SKM-1 treated with dmso at 0.1 percent for 144 hours (cell line): ENCODE measurements at regions not wholly inside any gene's neighbourhood (a gene's known extent, or its start where the extent isn't known, plus 50 kb on each side); places are given as distances from the start of the nearest gene placed in this dataset.

ENCODE experiments used
- DNase-seq: peaks from one replicate; lab custom pipeline; 2025; ENCODE audit not compliant: unreplicated experiment; lab: John Stamatoyannopoulos, UW

DNA sequence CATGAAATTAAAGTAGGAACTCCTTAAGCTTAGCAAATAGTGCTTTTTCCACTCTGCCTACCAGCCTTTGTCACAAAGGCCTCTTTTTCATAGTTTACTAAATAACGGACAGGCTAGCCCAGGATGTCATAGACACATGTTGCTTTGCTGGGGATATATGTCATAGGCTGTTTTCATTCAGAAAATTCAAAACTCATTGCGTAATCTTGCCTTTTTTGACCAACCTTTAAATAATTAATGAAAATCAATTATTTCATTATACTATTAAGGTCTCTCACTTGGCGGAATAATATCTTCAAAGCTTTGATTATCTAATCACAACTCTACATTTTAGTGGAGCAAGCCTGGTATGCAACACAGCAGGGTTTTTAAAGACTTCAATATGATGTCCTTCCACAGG is 1245.7 kb upstream of the LRRTM1 start:
- no peak for DNase-seq

- DNase-seq, result no peak
Measured at GRCh38 chr2:81549646-81550045, 1245.1 kb upstream of the LRRTM1 start.

DNA sequence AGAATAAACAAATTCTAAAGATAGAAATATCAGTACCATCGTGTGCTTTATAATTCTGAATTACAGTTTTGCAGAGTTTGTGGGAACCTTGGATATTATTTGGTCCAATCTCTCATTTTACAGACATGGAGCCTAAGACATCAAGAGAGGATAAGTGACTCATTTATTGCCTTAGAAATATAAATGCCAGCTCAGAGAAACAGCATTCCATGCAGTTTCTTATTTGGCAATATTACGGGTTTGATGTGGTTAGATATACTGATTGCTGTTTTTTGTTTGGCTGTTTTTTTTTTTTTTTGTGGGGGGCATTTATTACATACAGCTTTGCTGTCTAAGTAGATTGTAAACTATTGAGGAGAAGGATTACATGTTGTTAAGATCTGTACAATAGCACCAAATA is 1241.1 kb upstream of the LRRTM1 start:
- DNase-seq, result no peak

- no peak for DNase-seq
Measured at GRCh38 chr2:81542119-81542518, 1237.6 kb upstream of the LRRTM1 start.

- no peak for DNase-seq
Measured at GRCh38 chr2:81529944-81530343, 1225.4 kb upstream of the LRRTM1 start.

GRCh38 chr2:81528852-81529480 is 1224.4 kb upstream of the LRRTM1 start:
- no peak for DNase-seq

DNA sequence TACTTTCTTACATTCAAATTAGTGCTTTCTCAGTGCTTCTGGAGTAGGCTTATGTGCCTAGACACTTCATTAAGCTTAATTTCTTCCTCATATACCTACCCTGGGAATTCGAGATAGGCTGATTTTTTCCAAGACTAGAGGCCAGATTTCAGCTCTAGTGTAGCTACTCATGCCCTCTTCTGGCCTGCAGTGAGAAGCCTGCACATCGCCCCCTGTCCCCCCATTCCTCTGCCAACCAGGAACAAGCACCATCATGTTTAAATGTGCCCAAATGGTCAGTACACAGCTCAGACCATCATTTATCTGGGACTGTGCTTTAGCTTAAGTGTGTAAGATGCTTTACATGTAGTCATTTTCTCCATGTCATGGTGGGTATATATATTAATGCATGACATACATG is 1218.8 kb upstream of the LRRTM1 start:
- DNase-seq, result no peak

DNA sequence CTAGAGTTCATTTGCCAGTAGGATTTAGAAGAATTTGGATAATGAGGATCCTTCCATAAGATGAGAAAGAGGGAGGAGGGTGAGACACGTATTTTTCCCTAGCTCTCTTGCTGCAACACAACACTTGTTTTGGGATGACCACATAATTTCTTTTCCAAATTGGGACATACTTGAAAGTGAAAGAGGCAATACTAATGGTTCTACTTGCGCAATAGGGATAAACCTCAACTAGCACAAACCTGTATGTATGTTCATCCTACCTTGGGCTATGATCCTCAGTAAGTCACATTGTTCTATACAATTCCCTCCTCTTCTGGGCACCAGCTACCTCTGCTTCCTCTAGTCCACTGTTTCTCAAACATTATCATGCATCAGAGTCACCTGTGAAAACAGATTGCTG is 1208.8 kb upstream of the LRRTM1 start:
- no peak for DNase-seq

DNA sequence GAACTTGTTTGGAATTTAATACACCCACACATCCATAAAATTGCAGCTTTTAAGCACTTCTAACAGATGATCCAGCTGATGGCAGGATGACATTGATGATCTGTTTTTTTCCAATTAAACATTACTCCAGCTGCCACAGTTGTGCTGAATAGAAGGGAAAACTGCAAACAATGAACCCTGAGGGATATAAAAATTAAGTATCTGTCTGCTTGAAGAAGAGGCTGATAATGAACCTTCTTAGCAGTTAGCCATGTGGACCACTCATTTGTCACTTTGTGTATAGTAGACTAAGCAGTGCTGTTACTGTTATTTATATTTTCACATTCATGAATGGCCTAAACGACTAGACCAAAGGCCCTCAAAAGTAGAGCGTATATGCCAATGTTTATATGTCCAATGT is 1201.0 kb upstream of the LRRTM1 start:
- no peak for DNase-seq

DNA sequence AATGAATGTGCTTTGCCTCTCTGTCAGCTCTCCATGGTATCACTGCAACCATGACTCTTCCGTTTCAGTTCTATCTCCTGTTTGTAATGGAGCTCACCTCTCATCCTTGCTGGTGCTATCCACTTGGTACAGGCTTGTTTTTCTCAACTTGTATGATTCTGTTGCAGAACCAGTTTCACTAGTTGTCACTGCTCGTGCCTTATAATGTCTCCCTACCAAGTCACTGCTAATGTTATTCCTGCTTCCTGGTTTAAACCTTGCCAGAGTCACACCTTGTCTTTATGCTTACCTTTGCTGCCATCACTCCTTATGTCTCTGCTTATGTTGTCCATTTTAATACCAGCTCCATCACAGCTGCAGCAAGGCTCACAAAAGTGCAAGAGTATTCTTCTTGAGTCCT is 1191.0 kb upstream of the LRRTM1 start:
- DNase-seq, result no peak

DNA sequence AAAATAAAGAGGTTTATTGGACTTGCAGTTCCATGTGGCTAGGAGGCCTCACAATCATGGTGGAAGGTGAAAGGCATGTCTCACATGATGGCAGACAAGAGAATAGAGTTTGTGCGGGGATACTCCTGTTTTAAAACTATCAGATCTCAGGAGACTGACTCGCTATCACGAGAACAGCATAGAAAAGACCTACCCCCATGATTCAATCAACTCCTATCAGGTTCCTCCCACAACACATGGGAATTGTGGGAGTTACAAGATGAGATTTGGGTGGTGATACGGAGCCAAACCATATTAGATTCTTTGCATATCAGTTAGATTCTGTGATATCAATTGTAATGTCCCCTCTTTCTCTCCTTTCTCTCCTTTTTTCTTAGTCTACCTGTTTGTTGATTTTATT is 1178.7 kb upstream of the LRRTM1 start:
- DNase-seq, result no peak

DNA sequence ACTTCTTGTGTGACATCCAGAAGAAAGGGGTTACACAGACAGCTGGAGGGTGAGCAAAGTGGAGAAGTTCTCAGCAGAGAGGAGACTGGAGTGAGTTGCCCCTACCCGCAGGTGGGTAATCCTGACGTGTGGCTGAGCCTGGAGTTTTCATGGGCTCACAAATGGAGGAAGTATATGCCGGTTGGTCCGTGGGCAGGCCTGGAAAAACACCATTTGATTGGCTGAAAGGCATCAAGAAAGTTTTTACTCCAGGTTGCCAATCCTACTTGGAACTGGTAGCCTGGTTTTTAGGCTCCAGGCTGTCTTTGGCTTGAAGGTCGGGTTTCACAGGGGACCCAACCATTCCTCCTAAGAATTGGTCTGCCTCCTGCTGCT is 1177.4 kb upstream of the LRRTM1 start:
- DNase-seq, result no peak

DNA sequence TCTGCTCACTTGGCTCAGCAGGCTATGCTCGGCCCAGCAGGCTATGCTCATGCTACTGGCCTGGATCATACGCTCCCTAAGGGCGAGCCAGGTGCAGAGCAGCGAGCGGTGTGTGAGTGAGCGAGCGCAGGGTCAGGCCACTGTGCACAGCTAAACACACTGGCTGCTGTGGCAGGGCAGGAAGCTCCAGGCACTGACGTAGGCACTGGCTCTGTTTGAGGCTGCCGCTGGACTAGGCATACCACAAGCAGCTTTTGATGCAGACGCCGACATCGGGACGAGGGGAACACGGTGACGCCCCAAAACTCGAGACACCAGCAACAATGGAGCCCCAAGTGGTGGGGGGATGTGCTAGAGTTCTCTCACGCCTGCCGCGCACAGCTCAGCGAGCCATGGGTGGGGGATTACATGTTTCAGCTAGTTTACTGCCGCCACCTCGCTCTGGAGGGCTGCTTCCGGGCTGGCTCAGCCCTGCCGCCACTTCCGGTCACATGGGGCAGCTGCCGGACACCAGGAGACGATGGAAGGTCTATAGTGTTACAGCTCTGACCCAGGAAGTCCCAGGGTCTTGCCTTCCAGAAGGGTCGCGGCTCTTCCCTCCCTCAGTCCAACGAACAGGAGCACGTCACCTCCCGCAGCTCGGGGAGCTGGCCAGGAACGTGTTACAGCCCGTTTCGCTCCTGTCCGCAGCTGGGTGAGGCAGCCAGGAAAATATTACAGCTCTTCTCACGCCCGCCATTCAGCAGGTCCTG is 1176.9 kb upstream of the LRRTM1 start:
- no peak for DNase-seq

GRCh38 chr2:81467096-81467495 is 1162.5 kb upstream of the LRRTM1 start:
- no peak for DNase-seq

- DNase-seq, result no peak
Measured at GRCh38 chr2:81462420-81462819, 1157.9 kb upstream of the LRRTM1 start.

- no peak for DNase-seq
Measured at GRCh38 chr2:81445176-81445575, 1140.6 kb upstream of the LRRTM1 start.

DNA sequence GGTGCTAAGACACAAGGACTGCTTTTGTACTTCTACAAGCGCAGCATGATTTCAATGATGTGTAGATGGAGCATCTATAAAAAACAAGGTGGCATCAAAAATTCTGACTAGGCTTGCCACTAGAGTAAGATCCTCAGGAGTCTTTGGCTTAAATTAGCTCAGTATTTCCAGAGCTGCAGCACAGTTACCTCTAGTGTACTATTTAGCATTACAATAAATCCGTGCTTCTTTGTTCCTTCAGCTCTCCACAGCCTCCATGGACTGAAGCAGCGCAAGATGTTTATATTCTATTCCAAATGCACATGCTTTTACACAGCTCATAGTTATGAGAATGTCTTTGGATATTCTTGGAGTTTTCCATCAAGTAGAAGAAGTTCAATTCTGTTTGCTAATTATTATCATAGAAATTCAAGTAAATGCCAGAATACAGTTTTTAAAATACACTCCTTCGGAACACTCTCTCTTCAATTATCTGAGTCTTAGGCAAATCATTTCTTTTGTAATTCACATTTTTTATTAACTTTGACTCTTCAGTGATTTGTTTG is 1133.0 kb upstream of the LRRTM1 start:
- DNase-seq, result no peak

GRCh38 chr2:81436256-81436655 is 1131.7 kb upstream of the LRRTM1 start:
- DNase-seq, result no peak

DNA sequence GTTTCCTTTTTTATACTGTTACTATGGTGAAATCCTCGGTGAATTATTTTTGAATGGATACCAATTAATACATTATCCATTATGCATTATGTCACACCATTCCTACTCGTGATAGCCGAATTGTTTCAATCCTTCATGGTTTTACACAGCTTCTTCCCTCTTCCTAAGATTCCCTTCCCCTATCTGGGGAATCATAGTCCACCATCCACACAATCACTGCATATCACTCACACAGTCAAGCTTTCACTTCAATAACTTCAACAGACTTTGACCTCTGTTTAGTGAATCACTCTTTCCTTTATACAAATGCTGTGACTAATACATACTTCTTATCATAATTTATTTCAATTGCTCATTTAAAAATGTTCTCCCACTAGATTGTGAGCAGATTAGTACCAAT is 1108.1 kb upstream of the LRRTM1 start:
- DNase-seq, result no peak

DNA sequence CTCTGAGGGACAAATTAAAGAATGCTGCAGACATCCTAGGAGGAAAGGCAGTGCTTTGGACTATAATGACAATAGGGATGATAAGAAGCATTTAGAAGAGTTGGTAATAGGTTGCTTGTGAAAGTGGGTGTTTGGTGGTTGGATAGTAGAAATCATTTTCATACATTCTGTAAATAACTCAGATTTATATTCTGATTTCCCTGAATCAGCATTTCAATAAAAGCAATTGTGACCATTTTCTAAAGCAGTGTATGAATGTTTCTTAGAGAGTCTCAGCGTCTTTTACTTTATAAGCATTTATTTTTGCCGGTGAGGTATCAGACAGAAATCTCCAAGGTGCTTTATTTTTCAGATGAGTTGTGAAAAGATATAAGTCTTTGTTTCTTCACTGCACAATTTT is 1099.0 kb upstream of the LRRTM1 start:
- DNase-seq, result no peak

DNA sequence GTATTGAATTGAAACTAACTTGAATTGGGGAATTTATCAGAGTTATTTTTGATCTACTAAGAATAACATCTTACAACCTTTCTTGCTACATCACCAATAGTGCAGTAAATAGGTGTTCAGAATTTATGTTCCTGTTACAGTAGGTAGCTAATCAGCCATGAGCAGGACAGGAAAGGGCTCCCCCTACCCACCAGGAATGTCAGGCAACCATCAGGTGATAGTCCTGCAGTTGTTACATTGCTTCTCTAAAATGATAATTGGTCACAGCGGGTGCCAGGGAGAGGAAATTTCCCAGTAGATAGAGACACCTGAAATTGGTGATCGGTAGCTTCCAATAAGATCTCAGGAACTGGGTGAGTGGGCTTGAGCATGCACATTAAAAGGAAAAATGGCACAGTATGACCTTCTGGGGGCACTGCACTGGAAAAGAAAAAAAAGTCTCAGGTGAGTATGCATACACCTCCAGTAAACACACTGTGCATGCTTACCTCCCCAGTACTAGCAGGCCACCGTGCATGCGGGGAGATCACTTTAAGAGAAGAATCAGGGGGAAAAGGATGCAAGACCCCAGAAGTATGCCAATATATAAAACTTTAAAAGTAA is 1092.0 kb upstream of the LRRTM1 start:
- DNase-seq, result no peak

DNA sequence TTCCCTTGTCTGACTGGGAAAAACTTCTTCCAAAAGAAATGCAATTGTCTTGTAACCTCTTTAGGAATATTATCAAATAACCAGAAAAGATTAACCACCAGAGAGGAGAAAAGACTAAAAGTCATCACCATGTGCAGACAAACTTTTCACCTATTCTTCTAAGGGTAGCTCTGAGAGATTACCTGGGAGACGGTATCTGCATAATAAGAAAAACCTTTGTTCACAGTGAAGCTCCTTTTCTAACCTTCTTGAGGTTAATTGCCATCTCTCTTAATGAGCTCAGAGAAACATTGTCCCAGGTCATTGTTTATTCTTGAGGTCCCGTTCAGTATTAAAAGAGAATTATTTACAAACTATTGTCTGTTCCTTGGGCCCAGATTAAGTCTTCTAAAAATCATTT is 1091.2 kb upstream of the LRRTM1 start:
- DNase-seq, result no peak
